Fibroblast of pulmonary artery (primary cell): ENCODE measurements at regions not wholly inside any gene's neighbourhood (a gene's known extent, or its start where the extent isn't known, plus 50 kb on each side); places are given as distances from the start of the nearest gene placed in this dataset.

Experiments used
- DNase-seq: peaks from one replicate; pipeline ENCODE4 v3.0.0-alpha.2; 2010; ENCODE audit warnings: low read depth
- H3K4me3 ChIP-seq: replicated peaks from 2 replicates; pipeline ENCODE4 v1.5.1; 2011; ENCODE audit warnings: low read depth, mild to moderate bottlenecking, control low read depth, low read length, moderate library complexity
- TF ChIP-seq, protein P1 (sequence below): IDR thresholded peaks from 2 replicates; pipeline ENCODE4 v1.5.1; 2011; ENCODE audit warnings: mild to moderate bottlenecking, control low read depth, low read length, inconsistent platforms; ENCODE audit errors: missing control alignments

DNA sequence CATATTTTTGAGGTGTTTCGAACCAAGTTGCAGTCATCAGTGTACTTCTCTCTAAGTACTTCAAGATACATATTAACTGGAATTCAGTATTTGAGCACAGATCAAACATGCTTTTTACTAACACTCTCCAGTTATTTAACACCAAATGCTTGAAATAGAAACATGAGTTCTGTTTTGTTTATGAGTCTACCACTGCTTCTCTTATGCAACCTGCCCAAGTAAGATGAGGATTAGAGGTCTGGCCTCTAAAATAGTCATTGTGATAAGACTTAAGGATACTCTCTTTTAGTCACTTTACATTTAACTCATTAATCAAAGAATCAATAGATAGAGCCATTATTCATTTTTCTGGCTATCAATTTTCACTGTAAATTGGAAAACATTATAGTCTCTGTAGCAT, 156.2 kb upstream of the THRB start:
- TF ChIP-seq, protein P1, sequence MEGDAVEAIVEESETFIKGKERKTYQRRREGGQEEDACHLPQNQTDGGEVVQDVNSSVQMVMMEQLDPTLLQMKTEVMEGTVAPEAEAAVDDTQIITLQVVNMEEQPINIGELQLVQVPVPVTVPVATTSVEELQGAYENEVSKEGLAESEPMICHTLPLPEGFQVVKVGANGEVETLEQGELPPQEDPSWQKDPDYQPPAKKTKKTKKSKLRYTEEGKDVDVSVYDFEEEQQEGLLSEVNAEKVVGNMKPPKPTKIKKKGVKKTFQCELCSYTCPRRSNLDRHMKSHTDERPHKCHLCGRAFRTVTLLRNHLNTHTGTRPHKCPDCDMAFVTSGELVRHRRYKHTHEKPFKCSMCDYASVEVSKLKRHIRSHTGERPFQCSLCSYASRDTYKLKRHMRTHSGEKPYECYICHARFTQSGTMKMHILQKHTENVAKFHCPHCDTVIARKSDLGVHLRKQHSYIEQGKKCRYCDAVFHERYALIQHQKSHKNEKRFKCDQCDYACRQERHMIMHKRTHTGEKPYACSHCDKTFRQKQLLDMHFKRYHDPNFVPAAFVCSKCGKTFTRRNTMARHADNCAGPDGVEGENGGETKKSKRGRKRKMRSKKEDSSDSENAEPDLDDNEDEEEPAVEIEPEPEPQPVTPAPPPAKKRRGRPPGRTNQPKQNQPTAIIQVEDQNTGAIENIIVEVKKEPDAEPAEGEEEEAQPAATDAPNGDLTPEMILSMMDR, result no peak
- DNase-seq, result no peak
- no peak overlapping the region for H3K4me3 ChIP-seq

DNA sequence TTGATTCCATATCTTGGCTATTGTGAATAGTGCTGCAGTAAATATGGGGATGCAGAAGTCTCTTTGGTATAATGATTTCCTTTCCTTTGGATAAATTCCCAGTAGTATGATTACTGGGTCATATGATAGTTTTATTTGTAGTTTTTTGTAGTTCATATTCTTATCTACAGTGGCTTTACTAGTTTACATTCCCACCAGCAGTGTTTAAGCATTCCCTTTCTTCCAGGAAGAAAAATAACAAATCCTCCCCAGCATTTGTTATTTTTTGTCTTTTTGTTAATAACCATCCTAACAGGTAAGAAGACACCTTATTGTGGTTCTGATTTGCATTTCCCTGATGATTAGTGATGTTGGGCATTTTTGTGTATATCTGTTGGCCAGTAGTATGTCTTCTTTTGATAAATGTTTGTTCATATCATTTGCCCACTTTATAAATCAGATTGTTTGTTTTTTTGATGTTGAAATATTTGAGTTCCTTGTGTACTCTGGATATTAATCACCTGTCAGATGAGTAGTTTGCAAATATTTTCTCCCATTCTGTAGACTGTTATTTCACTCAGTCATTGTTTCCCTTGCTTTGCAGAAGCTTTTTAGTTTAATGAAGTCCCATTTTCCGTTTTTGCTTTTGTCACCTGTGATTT, 163.3 kb upstream of the THRB start:
- DNase-seq, result no peak
- TF ChIP-seq, protein P1, result no peak
- no peak overlapping the region for H3K4me3 ChIP-seq

DNA sequence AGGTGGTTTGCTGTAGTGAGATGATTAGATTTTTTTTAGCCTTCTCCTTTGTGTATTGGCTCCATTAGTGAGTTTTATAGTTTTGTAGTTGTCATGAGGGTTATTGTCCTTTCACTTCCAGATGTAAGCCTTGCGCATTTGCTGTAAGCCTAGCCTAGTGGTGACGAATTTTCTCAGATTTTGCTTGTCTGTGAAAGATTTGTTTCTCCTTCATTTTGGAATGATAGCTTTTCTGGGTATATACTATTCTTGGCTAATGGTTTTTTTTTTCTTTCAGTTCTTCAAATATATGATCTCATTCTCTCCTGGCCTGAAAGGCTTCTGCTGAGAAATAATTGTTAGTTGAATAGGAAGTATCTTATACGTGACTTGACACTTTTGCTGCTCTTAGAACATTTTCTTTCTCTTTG, 166.5 kb upstream of the THRB start:
- no peak for DNase-seq
- no peak overlapping the region for H3K4me3 ChIP-seq
- TF ChIP-seq, protein P1, result no peak

DNA sequence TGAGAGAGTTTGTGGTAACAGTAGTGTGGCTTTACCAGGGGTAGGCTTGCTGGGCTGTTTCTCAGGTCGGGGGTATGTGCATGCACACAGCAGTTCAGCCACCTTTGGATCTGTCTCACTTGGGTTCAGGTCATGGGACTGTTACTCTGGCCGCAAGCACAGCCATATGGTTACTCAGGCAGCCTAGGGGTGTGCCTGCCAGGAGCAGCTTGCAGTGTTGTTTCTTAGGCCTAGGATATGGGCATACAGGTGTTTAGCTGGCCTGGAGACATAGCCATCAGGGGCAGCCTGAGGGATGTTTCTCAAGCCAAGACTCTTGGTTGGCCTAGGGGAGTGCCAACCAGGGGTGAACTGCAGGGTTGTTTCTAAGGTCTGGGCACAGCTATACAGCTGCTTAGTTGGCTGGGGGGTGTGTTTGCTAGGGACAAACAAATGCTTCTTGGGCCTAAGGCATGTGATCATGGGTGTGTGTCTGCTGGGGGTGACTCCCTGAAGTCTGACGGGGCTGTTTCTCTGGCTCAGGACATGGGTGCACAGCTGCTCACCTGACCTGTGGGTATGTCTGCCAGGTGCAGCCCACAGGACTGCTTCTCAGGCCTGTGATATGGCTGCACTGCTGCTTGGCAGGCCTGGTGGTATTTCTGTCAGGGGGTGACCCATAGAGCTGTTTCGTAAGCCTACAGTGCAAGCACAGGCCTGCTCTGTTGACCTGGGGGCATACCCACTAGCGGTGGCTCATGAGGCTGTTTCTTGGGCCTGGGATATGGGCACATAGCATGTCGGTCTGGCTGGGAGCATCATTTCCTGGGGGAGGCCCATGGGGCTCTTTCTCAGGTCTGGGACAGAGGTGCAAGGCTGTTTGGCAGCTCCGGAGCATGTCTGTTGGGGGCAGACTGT, 168.0 kb upstream of the THRB start:
- H3K4me3 ChIP-seq, result no peak overlapping the region
- DNase-seq, result no peak
- TF ChIP-seq, protein P1, result no peak

DNA sequence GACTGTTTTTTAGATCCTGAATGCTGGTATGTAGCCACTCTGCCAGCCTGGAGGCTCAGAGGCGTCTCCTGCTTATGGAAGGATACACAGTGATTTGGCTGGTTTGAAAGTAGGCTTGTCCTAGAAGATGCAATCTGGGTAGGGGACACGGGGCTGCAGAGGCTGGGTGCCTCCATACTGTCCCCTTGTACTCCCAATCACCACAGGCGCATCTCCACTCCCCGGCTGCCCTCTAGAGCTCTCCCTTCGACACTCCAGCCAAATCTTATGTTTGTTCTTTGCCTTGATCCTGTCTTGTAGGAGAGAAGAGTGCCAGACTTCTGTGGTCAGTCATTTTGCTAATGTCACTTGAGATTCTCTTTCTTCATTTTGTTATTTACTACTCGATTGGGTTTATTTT, 168.8 kb upstream of the THRB start:
- no peak for DNase-seq
- TF ChIP-seq, protein P1, result no peak
- H3K4me3 ChIP-seq, result no peak overlapping the region

DNA sequence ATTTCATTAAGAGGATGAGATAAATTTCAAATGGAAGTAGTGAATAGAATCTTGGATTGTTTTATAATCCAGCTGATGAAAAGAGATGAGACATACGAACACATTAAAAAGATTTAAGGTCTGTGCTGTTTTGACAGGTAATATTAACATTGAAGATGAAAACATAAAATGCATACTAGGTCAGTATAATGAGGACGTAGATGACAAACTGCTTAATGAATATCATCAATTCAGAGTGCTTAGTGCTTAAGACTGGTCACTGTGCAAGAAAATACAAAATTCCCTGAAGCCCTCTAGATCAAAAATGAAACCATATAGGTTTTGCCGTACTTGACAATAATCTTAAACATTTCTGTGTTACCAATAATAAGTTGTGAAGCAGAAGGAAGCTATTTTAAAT, 173.4 kb upstream of the THRB start:
- TF ChIP-seq, protein P1, result no peak
- H3K4me3 ChIP-seq, result no peak overlapping the region
- no peak for DNase-seq
